NCI-H524 (cell line): ENCODE measurements at regions not wholly inside any gene's neighbourhood (a gene's known extent, or its start where the extent isn't known, plus 50 kb on each side); places are given as distances from the start of the nearest gene placed in this dataset.
"Not testable (repeated sequence)": the region's sequence is repeated elsewhere in the genome, so short reads cannot be mapped to it uniquely, and the experiment has no call there.

Source experiments
- DNase-seq, 2 experiments: peaks; one replicate each; lab custom pipeline; 2025; lab: John Stamatoyannopoulos, UW

DNA sequence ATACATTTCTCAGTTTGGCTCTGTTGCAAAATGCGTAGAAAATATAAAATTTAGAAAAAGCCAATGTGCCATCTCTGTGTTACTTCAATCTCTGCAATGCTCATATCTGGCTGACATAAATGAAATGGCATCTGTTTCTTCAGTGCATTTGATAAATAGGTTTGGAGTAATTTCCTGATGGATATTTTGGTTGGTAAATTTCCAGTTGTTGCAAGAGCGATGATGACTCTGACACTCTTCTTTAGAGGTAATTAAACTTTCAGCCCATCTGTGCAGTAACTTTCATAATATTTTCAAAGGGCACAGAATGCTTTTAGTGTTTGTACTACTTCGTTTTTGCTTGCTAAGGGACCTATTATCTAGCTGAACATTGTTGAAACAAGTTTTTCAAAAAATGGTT lies 1286.4 kb downstream of the PCDH9 start:
- no peak for DNase-seq

DNA sequence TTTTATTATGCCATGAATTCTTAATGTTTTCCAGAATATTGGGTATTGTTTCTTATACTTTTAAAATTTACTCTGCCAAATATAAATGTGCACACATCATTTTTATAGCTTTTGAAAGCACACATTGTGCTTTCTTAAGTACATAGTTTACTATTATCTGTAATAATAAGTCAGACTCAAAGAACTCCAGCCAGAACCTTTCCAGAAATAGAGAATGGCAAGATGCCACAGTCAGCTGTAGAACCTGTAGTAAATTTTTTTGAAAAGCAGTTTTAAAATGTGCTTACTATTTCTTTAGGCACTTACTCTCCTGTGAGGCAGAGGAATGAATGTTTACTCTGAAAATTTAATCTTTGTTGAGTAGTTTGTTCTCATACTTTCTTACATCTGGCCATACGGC lies 1287.1 kb downstream of the PCDH9 start:
- DNase-seq: peak in 1 of 2 experiments; percentile 1

DNA sequence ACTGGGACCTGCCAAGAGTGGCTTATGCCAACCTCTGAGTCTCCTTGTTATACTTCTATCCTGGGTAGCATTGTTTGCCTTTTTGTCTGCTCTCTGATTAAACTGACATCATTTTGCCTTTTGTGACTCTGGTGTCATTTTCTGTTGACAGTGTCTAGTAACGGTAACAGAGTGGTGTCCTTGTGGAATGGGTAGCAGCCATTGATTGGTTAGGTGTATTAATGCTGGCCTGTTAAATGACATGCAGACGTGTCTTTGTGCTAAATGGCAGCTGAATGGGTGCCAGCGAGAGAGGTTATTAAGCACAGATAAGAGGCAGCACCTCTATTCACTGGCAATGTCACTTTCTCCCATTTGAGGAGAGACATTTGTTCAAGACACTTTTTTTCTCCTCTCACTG lies 1289.4 kb downstream of the PCDH9 start:
- DNase-seq: no peak

DNA sequence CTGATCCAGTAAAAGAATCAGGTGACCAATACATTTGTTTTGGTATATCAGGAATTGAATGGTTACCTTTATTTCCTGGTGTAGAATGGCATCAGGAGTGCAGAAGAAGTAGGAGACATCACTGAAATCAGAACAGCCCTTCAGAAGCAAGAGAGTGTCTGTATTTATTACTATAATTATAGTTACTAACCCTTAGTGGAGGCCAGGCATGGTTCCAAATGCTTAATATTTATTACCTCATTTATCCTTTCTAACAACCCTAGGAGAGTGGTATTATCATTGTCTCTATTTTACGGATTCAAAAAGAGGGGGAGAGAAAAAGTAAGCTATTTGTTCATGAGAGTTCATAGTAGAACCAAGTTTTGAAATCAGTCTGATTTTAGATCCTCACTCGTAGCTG lies 1292.9 kb downstream of the PCDH9 start:
- DNase-seq: no peak

DNA sequence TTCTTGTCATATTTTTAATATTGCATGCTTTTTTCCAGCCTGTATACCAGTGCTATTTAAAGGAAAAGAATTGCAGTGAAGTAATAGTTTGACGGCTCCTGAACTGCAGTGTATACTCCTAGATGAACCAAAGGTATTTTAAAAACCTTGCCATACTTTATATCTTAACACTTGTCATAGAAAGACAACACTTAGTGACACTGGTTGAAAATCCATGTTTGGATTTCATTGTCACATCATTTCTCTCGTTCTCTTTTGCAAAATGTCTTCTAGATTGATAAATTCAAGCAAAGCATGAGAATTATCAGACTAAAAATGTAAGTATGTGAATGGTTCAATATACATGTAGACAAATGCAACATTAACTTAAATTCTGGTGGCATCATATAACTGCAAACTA lies 1293.9 kb downstream of the PCDH9 start:
- DNase-seq: no peak

DNA sequence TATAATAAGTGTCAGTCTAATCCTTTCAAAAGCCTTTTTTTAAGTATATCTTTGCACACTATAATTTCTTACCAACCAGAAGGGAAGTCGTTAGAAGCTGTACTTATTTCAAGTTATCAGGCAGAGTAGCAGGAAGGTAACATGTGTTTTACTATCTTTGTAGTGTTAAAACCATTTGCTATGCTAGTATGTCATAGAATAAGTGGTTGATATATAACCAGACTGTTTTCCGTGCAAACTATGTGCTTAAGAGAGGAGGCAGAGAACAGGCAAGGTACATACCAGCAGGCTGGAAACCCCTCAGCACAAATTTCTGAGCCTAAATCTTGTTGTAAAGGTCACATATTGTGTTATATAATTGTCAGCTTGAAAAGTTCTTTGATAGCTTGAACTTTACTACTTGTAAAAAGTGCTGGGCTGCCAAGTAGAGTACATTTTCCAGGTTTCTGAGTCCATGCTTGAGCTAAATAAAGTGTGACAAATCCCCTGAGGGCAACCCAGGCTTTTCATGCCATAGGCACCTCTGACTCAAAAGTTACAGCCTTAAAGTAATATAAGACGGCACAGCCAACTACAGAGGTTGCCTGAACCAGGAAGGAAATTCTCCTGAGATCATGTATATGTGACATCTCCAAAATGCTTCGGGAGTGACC lies 1297.4 kb downstream of the PCDH9 start:
- DNase-seq: no peak

DNA sequence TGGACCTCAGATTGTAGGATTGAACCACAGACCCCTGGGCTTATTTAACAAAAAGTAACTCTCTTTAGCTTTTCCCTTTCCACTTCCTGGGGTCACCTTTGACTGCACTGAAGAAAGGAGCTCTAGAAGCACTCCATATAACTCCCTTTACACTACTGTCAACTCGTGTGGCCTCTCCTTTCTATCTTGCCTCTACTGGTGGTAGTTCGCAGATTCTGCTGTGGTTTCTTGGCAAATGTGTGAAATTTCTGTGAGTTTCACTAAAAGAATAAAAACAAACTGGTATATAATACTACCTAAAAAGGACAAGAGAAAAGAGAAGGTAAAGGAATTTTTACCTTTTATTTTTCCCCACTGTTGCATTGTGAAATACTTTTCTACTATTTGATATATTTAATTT lies 1298.1 kb downstream of the PCDH9 start:
- no peak for DNase-seq

DNA sequence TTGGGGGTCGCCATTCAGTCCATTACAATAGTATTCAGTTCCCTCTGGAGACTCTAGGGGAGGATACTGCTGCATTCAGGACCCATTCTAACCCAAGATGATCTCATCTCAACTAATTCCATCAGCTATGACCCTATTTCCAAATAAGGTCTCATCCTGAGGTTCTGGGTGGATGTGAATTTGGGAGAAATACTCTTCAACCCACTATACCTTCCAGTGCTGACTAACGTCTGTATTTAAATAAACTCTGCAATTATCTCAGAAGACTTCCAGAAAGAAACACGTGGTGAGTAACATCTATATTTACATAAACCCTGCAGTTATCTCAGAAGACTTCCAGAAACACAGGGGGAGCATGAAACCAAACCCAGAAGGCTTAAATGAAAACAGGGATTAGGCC lies 1300.7 kb downstream of the PCDH9 start:
- DNase-seq: no peak

DNA sequence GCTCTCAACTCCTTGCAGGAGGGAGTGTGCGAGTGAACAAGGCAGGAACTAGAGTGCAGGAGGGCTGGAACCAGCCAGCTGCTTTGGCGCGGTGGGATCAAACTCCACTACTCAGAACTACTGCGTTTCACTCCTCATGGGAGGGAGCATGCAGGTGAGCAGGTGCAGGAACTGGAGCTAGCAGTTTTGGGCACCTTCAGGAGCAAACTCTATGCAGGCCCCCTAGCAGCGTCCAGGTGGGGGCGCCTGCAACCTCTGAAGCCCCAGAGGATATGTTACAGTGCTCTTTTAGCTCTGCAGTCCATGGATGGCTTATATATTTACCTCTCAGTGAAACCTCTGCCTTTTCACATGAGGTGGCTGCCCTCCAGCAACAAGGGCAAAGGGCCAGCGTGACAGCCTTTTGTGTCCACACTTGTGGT lies 1303.4 kb downstream of the PCDH9 start:
- DNase-seq: peak; percentile 2 to 7

DNA sequence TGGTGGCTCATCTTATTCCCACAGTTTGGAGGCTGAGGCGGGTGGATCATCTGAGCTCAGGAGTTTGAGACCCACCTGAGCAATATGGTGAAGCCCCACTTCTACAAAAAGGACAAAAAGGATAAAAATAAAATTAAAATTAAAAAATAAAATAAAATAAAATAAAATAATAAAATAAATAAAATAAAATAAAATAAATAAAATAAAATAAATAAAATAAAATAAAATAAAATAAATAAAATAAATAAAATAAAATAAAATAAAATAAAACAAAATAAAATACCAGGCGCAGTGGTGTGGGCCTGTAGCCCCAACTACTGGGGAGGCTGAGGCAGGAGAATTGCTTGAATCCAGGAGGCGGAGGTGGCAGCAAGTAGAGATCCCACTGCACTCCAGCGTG lies 1307.3 kb downstream of the PCDH9 start:
- not testable (repeated sequence) for DNase-seq

DNA sequence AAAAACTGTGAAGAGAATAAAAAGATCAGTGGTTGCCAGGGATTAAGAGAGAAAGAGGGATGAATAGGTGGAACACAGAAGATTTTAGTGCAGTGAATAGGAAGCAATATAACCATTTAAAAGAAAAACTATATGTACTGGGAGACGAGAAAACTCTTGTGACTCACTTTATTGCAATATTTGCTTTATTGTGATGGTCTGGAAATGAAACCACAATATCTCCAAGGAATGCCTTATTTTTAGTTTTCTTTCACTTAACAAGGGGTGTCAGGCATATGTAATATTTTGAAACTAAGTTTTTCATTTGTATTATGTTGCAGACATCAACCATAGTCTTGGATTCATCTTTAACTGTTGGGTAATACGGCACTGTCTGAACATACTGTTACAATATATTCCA lies 1308.2 kb downstream of the PCDH9 start:
- no peak for DNase-seq

DNA sequence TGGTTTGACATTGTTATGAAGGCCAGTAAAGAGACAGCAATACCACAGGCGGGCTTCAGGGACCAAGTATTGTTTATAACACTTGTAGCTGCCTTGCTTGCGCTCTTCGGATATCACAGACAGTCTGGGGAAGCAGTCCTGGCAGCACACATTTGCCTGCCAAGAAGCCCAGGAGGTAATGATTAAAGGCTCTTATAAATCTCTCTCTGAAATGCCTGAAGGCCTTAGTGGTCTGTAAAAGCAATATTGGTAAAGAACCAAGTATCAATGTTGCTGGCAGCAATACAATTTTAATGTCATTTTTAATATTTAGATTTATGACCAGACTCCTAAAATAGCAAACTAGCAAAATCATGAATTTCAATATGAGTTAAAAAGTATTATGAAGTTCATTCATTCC lies 1312.4 kb downstream of the PCDH9 start:
- DNase-seq: no peak

DNA sequence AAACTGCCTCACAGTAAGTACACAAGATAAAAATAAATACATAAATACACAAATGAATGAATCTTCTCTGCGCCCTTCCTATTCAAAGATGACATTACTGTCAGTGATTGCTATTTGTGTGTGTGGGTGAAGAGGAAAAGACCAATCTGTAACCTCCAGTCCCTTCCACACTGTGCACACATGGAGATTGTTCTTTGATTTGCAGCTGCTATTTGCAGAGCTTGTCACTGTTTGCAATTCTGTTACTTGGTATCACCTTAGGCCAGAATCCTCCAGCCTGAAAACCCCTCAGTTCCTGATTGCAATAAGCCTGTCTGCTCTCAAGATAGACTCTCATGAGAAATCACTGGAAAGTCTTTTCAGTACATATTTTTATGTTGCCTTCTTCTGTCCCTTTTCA lies 1314.9 kb downstream of the PCDH9 start:
- no peak for DNase-seq

DNA sequence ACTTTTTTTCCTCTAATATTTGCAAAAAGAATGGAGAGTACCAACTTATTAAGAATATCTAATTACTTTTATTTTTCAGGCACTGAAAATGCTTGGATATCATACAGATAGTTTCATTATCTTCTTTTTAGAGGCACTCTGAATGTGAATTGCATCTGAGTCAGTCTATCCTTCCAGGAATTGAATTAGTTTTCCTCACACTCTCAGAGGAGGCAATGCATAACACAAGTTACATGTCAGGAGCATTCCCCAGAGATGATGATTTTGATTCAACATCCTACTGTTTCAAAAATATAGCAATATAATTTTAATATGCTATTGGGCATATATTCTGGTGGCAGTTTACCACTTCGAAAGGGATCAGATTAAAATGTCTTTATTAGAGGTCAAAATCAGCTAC lies 1315.4 kb downstream of the PCDH9 start:
- DNase-seq: no peak

DNA sequence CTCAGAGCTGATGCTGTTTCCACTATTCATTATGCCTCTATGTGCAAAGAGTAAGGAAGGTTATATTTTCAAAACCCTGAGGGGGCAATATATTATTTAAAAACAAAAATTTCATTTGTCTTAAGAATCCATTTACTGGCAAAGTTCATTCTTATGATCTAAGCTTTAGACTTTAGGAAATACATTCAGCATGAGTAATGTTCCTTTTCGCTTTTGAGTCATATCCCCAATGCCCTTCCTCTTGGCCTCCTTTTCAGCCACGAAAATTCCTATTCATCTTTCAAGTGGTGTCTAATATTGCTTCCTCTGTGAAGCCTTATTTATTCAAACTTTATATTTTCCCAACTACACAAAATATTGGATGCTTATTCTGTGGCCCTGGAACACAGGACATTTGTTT lies 1317.0 kb downstream of the PCDH9 start:
- DNase-seq: no peak

DNA sequence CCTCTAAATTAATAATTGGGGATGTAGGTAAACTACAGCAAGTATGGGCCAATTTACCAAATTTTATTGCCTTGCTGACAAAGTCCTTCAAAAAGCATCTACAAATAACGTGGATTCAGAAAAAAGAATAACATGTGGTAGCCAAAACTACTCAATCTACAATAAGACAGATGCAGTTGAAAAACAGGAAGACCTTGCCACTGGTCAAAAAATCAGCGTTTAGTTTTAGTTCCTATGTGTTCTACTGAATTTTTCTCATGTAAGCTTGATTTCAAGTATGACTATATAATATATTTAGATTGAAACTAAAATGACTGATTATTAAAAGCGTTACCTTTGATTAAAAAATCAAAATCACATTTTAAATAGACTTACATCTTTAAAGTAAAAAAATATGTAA lies 1317.6 kb downstream of the PCDH9 start:
- DNase-seq: no peak

DNA sequence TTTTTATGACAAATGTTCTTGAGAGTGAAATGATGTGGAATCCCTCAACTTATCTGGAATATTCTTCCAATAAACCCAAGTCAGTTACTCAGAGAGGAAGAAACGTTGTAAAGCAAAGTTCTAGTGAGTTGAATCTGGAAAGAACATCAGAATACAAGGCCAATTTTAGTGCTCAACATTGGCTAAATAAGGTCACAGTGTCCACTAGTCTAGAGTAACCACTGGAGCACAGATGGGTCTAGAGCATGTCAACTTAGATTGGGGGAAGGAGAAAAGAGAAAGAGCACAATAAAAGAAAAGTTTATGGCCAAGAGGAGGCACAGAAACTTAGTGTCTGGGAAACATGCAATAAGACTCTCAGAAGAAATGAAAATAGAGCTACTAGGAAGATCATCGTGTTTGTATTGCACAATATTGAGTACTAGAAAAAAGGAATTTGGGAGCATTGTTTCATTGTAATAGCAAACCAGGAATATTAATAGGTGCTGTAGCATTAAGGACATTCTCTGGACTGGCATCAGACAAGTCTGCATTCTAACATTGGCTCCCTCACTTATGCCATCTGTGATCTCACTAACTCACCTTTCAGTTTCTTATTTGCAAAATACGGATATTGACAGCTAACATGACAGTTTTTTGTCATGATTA lies 1318.5 kb downstream of the PCDH9 start:
- no peak for DNase-seq

DNA sequence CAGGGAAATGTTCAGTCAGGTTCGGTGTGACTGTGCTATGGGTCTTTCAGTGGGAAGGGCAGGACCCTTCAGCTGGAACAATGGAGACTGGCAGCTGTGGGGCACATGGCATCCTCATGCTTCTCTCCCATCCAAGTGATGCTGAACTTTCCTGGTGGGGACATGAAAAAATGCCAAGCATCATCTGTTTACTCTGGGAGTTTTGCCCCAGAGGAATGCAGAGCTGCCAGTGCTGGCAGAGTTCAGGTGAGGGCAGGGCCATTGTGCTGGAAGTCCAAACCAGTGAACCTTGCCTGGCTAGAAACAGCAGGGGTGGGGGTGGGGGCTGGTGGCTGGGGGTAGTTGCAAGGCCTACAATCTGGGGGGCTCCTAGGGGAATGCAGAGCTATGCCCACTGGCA lies 1320.6 kb downstream of the PCDH9 start:
- no peak for DNase-seq

DNA sequence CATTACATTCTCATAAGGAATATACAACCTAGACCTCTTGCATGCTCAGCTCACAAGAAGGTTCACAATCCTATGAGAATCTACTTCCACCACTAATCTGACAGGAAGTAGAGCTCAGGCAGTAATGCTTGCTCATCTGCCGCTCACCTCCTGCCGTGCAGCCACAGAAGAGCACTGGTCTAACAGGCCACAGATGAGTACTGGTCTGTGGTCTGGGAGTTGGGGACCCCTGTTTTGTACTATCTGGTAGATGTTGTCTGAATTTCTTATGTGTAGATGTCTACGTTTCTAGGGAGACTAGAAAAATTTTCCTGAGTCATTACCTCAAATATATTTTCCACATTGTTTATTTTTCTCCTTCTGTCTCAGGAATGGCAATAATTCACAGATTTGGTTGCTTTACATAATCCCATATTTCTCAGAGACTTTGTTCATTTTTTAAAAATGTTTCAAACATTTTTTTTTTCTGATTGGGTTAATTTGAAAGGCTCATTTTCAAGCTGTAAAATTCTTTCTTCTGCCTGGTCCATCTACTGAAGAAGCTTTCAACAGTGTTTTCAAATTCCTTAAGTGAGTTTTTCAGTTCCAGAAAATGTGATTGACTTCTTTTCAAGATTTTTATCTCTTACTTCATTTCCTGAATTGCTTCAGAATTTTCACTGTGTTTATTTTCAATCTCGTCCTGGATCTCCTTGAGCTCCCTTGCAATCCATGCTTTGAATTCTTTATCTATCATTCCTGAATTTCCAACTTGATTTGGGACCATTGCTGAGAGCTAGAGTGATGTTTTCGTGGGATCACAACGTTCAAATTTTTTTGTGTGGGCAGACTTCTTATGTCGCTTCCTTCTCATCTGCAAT lies 1322.2 kb downstream of the PCDH9 start:
- DNase-seq: no peak

DNA sequence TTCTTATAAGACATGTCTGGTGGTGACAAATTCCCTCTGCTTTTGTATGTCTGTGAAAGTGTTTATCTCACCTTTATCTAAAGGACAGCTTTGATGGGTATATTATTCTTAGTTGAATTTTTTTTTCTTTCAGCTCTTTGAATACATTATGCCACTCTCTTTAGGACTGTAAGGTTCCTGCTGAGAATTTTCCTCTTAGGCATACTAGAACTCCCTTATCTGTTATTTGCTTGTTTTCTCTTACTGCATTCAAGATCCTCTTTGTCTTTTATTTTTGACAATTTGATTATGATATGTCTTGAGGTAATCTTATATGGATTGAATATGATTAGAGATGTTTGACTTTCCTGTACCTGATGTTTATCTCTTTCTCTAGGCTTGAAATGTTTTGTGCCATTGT lies 1328.4 kb downstream of the PCDH9 start:
- DNase-seq: no peak

DNA sequence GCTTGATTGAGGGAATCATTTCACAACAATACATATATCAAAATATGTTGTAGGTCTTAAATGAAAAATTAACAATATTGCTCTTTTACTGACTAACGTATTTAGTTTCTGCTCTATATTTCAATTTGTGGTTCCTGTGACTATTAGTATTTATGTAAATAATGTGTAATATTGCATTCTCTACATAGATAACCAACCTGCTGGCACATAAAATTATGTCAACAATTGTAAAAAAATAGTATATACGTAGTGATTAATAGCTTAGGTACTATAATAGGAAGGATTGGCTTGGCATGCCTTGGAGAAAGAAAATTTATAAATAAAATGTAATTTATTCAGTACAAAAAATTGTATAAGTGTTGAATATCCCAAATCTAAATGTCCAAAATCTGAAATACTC lies 1336.1 kb downstream of the PCDH9 start:
- DNase-seq: no peak

DNA sequence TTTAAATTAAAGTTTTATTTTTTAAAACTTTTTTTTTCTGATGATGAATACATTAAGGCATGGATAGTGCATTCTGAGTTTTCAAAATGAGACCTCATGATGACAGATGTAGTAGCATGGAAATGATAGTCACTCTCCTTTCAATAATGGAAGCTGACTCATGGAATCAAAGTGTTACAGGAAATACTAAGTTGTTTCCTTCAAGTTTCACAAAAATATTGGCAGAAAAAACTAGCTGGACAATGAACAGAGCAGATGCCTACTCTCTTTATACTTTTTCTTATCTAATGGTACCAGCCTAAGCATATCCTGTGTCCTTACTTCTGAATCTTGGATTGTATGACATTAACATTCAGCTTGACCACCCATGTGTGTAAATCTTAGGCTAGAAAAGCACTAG lies 1337.3 kb downstream of the PCDH9 start:
- DNase-seq: no peak

DNA sequence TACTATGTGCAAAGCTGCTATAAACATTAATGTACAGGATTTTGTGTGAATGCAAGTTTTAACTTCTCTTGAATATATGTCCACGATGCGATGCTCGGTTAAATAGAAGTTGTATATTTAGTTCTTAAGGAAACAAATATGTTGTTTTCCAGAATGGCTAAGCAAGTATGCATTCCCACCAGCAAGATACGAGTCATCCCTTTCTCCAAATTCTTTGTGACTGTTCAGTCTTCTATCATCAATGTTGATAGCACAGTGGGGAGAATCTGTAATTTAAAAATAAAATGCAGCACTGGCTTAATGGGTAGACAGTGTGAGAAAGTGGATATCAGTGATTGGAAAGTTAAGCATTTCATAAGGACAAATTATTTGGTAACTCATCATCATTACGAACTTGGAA lies 1340.8 kb downstream of the PCDH9 start:
- DNase-seq: no peak
